HG02973 (cell line): ENCODE measurements at regions not wholly inside any gene's neighbourhood (a gene's known extent, or its start where the extent isn't known, plus 50 kb on each side); places are given as distances from the start of the nearest gene placed in this dataset.

ENCODE experiments used
- ATAC-seq: cut with Tn5 transposase; IDR thresholded peaks from one replicate; pipeline ENCODE4 v1.9.1; 2021; ENCODE audit warnings: moderate library complexity; ENCODE audit not compliant: unreplicated experiment

- ATAC-seq = no peak
Observed at GRCh38 chr5:109917154-109917546, 227.4 kb downstream of the MAN2A1 start.

GRCh38 chr5:109917966-109918365, 228.2 kb downstream of the MAN2A1 start:
- no peak for ATAC-seq

DNA sequence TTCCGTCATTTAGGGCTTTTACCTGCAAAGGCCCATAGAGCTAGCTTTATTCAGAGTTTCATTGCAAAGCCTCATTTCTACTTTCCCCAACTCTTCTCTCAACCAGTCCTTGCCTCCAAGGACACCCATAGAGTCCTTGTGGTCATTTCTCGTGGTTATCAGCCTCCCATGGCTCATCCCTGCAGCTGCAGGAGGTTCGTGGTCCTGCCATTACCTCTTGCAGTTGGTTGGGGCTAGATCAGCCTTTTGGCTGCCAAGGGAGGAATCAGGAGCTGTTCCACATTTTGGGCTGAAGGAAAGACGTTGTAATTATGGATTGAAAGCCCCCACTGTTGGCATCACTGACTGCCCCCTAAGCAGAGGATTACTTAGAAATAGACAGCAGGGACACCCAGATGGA, 231.0 kb downstream of the MAN2A1 start:
- ATAC-seq = no peak

GRCh38 chr5:109921735-109922380, 232.1 kb downstream of the MAN2A1 start:
- ATAC-seq = no peak

GRCh38 chr5:109922381-109922995, 232.8 kb downstream of the MAN2A1 start:
- no peak for ATAC-seq

- ATAC-seq = no peak
Observed at GRCh38 chr5:109923205-109923604, 233.5 kb downstream of the MAN2A1 start.

DNA sequence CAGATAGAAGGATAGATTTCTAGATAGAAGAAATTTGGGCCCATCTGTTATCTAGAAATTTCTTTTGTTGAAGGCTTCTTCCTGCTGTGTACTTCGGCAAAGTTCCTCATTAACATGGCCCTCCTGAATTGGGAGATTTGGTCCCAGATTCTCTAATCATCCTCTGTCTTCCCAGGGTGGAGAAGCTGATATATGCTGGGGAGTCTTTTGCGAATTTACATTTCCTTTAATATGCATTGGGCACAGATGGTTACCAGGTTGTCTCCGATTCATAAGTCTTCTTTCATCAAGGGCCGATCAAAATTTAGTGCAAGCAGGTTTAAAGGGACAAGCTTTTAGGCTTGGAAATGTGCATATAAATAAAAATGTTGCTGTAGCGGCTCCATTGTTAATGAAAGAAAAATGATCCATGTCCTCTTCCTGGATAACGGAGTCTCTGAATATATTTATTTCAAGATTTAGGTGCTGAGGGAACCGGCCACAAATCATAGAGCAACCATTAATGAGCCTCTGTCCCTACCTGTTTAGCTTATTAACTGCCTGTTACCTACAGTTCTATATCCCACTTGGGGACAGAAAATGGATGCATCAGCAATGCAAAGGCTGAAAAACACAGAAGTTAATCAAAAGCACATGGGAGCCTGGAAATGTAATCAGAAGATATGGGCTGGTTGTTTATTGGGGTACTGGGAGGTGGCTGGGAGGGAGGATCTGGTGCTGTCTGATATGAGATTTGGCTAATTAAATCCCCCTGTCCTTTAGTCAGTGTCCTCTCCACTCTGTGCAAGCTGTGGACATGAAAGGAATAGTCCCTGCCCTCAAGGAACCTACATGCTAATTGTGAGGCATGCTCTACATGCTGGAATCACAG, 234.7 kb downstream of the MAN2A1 start:
- no peak for ATAC-seq

- ATAC-seq = no peak
Observed at GRCh38 chr5:109927639-109928038, 237.9 kb downstream of the MAN2A1 start.

- ATAC-seq = no peak
Observed at GRCh38 chr5:109928046-109928445, 238.3 kb downstream of the MAN2A1 start.

GRCh38 chr5:109928811-109929210, 239.1 kb downstream of the MAN2A1 start:
- no peak for ATAC-seq

DNA sequence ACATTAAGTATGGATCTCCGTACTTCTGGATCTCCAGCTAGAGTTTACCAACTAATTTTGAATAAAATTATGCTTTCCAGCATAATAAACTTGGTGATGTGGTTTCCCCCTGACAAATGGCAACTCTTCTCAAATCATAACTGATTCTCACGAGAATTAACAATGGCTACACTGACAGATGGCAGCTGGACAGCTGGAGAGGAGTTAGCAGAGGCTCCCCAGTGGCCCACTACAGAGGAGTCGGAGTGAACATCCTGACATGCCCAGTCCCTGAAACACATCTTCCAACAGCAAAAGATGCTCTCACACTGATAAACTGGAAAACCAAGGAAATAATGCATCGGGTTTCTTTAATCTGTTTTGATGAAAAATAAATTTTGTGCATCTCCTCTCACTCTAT, 239.6 kb downstream of the MAN2A1 start:
- no peak for ATAC-seq

GRCh38 chr5:109929911-109930310, 240.2 kb downstream of the MAN2A1 start:
- ATAC-seq = no peak

GRCh38 chr5:109931049-109931780, 241.5 kb downstream of the MAN2A1 start:
- no peak for ATAC-seq

GRCh38 chr5:109935833-109936490, 246.2 kb downstream of the MAN2A1 start:
- no peak for ATAC-seq

DNA sequence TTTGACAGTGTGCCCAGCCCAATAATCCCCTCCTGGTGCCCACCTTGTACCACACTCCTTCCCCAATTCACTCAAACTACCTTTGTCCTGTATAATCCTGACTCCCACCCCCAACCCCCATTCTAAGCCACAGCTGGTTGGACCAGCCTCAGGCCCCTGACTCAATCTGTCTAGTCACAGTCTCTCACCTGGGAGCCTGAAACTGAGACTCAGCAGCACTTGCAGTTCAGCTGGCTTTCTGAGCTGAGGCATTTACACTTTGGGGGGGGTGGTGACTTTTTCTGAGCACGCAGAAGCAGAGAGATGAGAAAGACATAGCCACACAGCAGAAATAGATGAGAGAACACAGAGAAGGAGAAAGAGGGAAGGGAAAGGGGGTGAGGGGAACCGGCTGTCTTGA, 247.3 kb downstream of the MAN2A1 start:
- ATAC-seq = no peak

GRCh38 chr5:109937951-109938350, 248.2 kb downstream of the MAN2A1 start:
- ATAC-seq = no peak

DNA sequence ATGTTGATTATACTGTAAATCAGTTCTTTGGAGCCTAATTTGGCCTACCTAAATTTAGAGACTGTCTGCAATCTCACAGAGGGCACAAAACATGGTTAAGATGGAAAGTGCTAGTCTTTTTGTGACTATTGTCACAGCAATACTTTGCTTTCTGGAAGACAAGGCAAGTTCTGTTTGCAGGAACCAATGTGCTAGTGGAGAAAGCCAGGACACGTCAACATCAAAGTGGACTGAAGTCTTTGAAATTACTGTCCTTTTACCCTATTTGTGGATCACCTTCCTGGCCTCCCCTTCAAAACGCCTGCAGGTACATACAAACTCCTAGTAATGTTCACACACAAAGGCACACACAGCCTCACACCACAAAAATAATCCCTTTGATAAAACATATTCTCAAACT, 248.7 kb downstream of the MAN2A1 start:
- ATAC-seq = no peak

DNA sequence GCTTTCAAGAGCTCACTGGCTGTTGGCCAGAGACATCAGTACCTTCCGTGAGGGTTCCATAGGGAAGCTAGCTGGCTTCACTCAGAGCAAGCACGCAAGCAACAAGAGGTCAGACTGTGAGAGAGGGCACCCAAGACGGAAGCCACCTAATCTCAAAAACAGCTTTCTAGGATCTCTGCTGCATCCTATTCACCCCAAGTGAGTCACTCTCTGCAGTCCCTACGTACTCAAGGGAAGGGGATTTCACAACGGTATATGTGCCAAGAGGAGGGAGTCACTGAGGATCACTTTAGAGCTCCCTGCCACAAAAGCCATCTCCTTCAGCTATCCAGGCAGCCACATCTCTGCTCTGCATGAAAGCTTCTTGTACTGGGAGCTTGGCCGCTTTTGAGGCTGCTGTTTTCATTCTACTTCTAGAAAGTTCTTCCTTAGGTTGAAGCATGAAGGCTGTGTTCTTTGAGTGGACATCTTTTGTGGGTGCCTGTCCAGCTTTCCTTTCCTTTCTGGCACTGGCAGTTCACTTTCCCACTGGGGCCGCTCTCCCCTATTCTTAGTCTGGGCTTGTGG, 249.5 kb downstream of the MAN2A1 start:
- no peak for ATAC-seq

DNA sequence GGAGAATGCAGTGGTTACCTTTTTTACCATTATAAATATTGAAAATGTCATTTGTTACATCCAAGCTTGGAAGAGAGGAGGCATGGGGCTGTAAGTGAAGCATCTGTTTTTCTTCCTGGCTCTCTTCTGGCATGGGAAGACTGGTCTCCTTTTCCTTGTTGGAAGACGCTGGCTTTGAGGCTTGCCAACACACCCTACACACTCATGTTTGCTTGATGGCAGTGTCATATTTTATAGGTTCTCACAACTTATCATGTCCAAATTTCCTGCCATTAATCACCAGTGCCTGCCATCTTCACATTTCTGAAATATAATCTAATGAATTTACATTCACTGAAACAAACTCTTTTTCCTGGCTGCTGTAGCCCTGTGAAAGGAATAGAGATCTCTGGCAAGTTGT, 252.9 kb downstream of the MAN2A1 start:
- no peak for ATAC-seq

DNA sequence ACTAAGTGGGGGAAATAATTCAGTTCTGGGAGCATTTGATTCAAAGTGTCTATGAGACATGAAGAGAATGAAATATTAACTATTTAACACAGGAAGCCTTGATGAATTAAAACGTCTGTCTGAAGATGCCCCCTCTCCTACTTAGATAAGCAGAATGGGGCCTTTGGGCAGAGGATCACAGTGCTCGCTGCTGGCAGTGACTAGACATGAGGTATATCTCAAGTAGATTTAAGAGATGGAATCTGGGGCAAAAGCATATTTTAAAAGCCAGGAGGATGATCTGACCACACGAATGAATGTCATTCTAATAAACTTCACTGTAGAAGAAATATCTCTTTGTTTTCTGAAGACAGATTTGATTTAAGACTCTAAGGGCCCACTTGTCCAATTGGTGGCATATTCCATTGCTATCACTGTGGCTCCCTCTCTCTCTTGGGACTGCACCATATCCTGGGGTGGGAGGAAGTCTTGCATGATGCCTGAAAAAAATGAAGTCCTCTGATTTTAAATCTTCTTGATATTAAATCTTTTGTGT, 254.0 kb downstream of the MAN2A1 start:
- no peak for ATAC-seq
